Smooth muscle cell (in vitro differentiated cells): ENCODE measurements at regions not wholly inside any gene's neighbourhood (a gene's known extent, or its start where the extent isn't known, plus 50 kb on each side); places are given as distances from the start of the nearest gene placed in this dataset.

Source experiments
- DNase-seq: peaks from one replicate; lab custom pipeline; 2025; ENCODE audit not compliant: unreplicated experiment; lab: John Stamatoyannopoulos, UW
- H2AFZ ChIP-seq: fragments of 200-600 bp; sonication (generic); 2 replicates; pipeline ENCODE4 v1.6.0; 2016; ENCODE audit warnings: antibody characterized with exemption, low read depth, mild to moderate bottlenecking
- H3F3A ChIP-seq: fragments of 200-600 bp; sonication (generic); 2 replicates; pipeline ENCODE4 v1.6.0; 2017; ENCODE audit warnings: antibody characterized with exemption, low read depth
- H3K27ac ChIP-seq: fragments of 200-600 bp; sonication (generic); 2 replicates; pipeline ENCODE4 v1.5.1; 2016; ENCODE audit warnings: low read depth, mild to moderate bottlenecking
- H3K27me3 ChIP-seq: fragments of 200-600 bp; sonication (generic); 2 replicates; pipeline ENCODE4 v1.6.1; 2016; ENCODE audit warnings: low read depth, mild to moderate bottlenecking
- H3K36me3 ChIP-seq: fragments of 200-600 bp; sonication (generic); 2 replicates; pipeline ENCODE4 v1.5.1; 2016; ENCODE audit warnings: low read depth
- H3K4me1 ChIP-seq: fragments of 200-600 bp; sonication (generic); 2 replicates; pipeline ENCODE4 v1.5.1; 2016; ENCODE audit warnings: low read depth
- H3K4me2 ChIP-seq: fragments of 200-600 bp; sonication (generic); 2 replicates; pipeline ENCODE4 v1.6.0; 2016; ENCODE audit warnings: mild to moderate bottlenecking
- H3K4me3 ChIP-seq: fragments of 200-600 bp; sonication (generic); 2 replicates; pipeline ENCODE4 v1.5.1; 2016; ENCODE audit warnings: mild to moderate bottlenecking
- H3K79me2 ChIP-seq: fragments of 200-600 bp; sonication (generic); 2 replicates; pipeline ENCODE4 v1.6.0; 2016; ENCODE audit warnings: low read depth, mild to moderate bottlenecking
- H3K9ac ChIP-seq: fragments of 200-600 bp; sonication (generic); 2 replicates; pipeline ENCODE4 v1.6.0; 2016; ENCODE audit warnings: low read depth
- H3K9me3 ChIP-seq: fragments of 200-600 bp; sonication (generic); replicated peaks from 2 replicates; pipeline ENCODE4 v1.5.1; 2016; ENCODE audit warnings: low read depth
- H4K20me1 ChIP-seq: fragments of 200-600 bp; sonication (generic); 2 replicates; pipeline ENCODE4 v1.6.0; 2016; ENCODE audit warnings: low read depth
- WGBS: methylation state at CpG from one replicate; pipeline ENCODE4 v1.1.7; 2016; ENCODE audit warnings: low lambda C conversion rate; 5-methylcytosine and 5-hydroxymethylcytosine counted together
- TF ChIP-seq, protein P1 (sequence below): fragments of 200-600 bp; sonication (generic); IDR thresholded peaks from 2 replicates; pipeline ENCODE4 v1.5.1; 2017; ENCODE audit warnings: borderline replicate concordance, mild to moderate bottlenecking, antibody characterized with exemption; ENCODE audit not compliant: insufficient read depth, poor library complexity, severe bottlenecking

DNA sequence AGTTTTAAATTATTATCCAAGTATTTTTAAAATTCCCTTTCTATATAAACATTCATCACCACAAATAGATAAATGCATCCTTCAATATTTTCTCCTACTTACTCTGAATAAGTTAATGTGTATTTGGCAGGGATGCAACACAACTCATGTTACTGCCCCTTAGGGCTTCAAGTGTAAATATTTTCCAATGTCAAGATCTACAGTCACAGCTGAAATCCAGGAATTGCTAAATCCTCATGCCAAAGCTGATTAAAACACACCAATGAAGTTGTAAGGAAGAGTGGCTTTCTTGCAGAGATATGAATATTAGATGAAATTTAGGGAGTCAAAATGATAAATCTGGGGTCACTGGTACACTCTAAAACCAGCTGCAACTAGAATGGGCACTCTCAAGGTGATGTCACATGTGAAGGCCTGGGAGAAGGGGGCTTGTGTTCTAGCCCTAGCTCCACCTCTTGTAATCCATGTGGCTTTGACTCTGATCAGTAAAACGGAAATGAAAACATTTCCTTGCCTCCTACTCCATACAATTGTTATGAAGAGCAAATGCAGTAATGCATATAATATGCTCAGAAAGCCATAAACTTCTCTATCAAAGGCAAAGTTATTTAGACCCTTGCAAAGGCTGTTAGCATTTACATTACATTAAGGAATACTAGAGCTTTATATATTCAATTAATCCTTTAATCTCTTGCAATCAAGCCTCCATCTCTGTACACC lies 228.1 kb upstream of the NFE2L3 start:
- Histone ChIP-seq H3K79me2 (no peaks in the 10 kb centered on the region), H3K27ac (no peak overlapping the region), H4K20me1 (no peaks in the 10 kb centered on the region), H3F3A (no peaks in the 10 kb centered on the region), H3K27me3 (no peaks in the 10 kb centered on the region), H3K4me3 (no peak overlapping the region), H3K4me1 (no peaks in the 10 kb centered on the region), H3K9me3 (no peaks in the 10 kb centered on the region), H3K9ac (no peak overlapping the region), H2AFZ (no peak overlapping the region), H3K36me3 (no peaks in the 10 kb centered on the region), H3K4me2 (no peak overlapping the region)
- 64% methylated on average over 1 of the region's 1 CpG for WGBS
- no peak for DNase-seq
- TF ChIP-seq, protein P1, sequence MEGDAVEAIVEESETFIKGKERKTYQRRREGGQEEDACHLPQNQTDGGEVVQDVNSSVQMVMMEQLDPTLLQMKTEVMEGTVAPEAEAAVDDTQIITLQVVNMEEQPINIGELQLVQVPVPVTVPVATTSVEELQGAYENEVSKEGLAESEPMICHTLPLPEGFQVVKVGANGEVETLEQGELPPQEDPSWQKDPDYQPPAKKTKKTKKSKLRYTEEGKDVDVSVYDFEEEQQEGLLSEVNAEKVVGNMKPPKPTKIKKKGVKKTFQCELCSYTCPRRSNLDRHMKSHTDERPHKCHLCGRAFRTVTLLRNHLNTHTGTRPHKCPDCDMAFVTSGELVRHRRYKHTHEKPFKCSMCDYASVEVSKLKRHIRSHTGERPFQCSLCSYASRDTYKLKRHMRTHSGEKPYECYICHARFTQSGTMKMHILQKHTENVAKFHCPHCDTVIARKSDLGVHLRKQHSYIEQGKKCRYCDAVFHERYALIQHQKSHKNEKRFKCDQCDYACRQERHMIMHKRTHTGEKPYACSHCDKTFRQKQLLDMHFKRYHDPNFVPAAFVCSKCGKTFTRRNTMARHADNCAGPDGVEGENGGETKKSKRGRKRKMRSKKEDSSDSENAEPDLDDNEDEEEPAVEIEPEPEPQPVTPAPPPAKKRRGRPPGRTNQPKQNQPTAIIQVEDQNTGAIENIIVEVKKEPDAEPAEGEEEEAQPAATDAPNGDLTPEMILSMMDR: no peak

DNA sequence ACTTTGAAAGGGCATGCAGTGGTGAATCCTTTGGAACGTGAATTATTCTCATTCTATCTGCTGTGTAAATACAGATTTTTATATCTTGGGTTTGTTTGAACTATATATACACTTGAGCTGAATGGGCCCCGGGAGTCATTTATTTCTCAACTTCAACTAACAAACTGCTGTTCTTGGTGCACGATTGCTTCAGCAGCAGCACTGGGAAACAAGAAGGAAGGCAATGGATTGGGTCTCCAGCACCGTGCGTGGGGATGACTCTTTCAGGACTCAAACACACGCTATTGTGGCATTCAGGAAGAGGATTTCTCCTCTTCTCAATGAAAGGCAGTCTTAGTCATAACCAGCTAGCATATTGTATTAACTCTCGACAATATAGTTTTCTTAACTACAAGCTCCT lies 226.0 kb upstream of the NFE2L3 start:
- Histone ChIP-seq H3F3A (no peaks in the 10 kb centered on the region), H3K4me1 (no peaks in the 10 kb centered on the region), H4K20me1 (no peaks in the 10 kb centered on the region), H3K4me2 (no peak overlapping the region), H3K4me3 (no peak overlapping the region), H3K9ac (no peak overlapping the region), H3K27ac (no peak overlapping the region), H3K9me3 (no peaks in the 10 kb centered on the region), H3K79me2 (no peaks in the 10 kb centered on the region), H3K27me3 (no peaks in the 10 kb centered on the region), H3K36me3 (no peaks in the 10 kb centered on the region), H2AFZ (no peak overlapping the region)
- DNase-seq: no peak
- TF ChIP-seq, protein P1: no peak
- WGBS: 90% methylated on average over 7 of the region's 7 CpGs

DNA sequence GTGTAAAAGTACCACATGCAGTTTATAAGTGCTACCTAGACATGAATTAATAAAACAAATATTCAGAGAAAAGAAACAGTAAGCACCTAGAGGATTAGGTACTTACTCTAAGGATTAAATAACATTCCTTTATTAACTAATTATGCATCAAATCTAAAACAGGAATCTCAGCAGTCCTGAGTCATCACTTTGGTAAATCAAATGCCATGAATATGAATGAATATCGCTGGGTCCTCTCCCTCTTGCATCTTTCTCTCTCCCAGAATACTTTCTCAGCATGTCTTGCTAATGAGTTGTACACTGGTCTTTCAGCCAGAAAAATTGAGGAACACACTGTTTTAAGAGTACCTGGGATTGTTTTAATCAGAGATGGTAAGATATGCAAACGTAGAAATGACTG lies 225.5 kb upstream of the NFE2L3 start:
- Histone ChIP-seq H2AFZ (no peak overlapping the region), H3K4me3 (no peak overlapping the region), H3K27me3 (no peaks in the 10 kb centered on the region), H3K36me3 (no peaks in the 10 kb centered on the region), H3K4me2 (no peak overlapping the region), H3F3A (no peaks in the 10 kb centered on the region), H3K4me1 (no peaks in the 10 kb centered on the region), H3K9me3 (no peaks in the 10 kb centered on the region), H3K27ac (no peak overlapping the region), H3K79me2 (no peaks in the 10 kb centered on the region), H3K9ac (no peak overlapping the region), H4K20me1 (no peaks in the 10 kb centered on the region)
- WGBS: 74% methylated on average over 2 of the region's 2 CpGs
- TF ChIP-seq, protein P1: no peak
- no peak for DNase-seq

DNA sequence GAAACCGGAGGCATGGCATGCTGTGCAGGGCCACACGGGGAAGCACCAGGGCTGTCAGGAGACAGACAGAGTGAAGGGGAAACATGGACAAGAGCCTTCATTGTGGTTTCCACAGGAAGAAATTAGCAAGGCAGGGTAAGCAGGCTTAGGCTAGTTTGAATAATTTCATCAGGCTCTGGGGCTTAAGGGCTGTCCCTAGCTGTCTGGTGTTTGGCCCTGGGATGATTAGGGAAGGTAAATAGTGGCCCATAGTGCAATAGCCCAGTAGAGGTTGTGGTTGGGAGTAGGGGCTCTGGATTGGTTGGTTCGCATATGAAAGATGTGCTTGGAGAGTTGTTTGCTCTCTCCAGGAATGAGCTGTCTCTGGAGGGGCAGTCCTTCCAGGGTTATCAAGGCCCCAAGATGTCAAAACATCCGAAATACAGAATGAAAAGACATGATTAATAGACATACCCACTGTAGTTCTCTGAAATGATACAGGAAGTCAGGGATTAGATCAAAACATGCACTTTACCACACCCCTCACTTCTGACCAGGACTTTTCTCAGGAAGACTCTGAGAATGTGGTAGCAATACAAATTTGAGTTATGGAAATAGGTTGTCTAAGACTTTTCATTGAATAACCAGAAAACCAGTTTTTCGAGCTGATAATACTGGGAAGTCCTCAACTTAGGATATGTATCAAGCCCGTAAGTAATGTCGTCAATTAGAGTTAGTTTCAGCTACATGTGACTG lies 224.9 kb upstream of the NFE2L3 start:
- Histone ChIP-seq H3K9me3 (no peaks in the 10 kb centered on the region), H3K4me1 (no peaks in the 10 kb centered on the region), H3K4me3 (no peak overlapping the region), H4K20me1 (no peaks in the 10 kb centered on the region), H3K27me3 (no peaks in the 10 kb centered on the region), H2AFZ (no peak overlapping the region), H3K4me2 (no peak overlapping the region), H3K27ac (no peak overlapping the region), H3K36me3 (no peaks in the 10 kb centered on the region), H3K79me2 (no peaks in the 10 kb centered on the region), H3K9ac (no peak overlapping the region), H3F3A (no peaks in the 10 kb centered on the region)
- no peak for DNase-seq
- WGBS: 82% methylated on average over 7 of the region's 7 CpGs
- TF ChIP-seq, protein P1: no peak
